Lower leg skin (tissue), 3 donors: ENCODE measurements at regions not wholly inside any gene's neighbourhood (a gene's known extent, or its start where the extent isn't known, plus 50 kb on each side); places are given as distances from the start of the nearest gene placed in this dataset.
"Not testable (repeated sequence)": the region's sequence is repeated elsewhere in the genome, so short reads cannot be mapped to it uniquely, and the experiment has no call there.

Experiments used
- POLR2A ChIP-seq, 2 donors: fragments of 450-650 bp; IDR thresholded peaks; one replicate each; pipeline ENCODE4 v1.6.1; 2016 to 2017; ENCODE audit warnings: antibody characterized with exemption in 2 of 2, mild to moderate bottlenecking in 1 of 2, moderate library complexity in 1 of 2
- TF ChIP-seq, protein P1 (sequence below), 3 donors: fragments of 450-650 bp; IDR thresholded peaks; one replicate each; pipeline ENCODE4 v1.5.1; 2016; ENCODE audit warnings: antibody characterized with exemption in 3 of 3, mild to moderate bottlenecking in 3 of 3, moderate library complexity in 2 of 3

GRCh38 chr22:12192117-12192516, 3335.9 kb upstream of the OR11H1 start:
- TF ChIP-seq, protein P1, sequence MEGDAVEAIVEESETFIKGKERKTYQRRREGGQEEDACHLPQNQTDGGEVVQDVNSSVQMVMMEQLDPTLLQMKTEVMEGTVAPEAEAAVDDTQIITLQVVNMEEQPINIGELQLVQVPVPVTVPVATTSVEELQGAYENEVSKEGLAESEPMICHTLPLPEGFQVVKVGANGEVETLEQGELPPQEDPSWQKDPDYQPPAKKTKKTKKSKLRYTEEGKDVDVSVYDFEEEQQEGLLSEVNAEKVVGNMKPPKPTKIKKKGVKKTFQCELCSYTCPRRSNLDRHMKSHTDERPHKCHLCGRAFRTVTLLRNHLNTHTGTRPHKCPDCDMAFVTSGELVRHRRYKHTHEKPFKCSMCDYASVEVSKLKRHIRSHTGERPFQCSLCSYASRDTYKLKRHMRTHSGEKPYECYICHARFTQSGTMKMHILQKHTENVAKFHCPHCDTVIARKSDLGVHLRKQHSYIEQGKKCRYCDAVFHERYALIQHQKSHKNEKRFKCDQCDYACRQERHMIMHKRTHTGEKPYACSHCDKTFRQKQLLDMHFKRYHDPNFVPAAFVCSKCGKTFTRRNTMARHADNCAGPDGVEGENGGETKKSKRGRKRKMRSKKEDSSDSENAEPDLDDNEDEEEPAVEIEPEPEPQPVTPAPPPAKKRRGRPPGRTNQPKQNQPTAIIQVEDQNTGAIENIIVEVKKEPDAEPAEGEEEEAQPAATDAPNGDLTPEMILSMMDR (IDR thresholded peaks at IDR 0.05): not testable (repeated sequence)
- not testable (repeated sequence) for TF ChIP-seq POLR2A (IDR thresholded peaks at IDR 0.05)
